SKM-1 (cell line): ENCODE measurements at regions not wholly inside any gene's neighbourhood (a gene's known extent, or its start where the extent isn't known, plus 50 kb on each side); places are given as distances from the start of the nearest gene placed in this dataset.

Source experiments
- DNase-seq: peaks from one replicate; lab custom pipeline; 2025; ENCODE audit not compliant: unreplicated experiment; lab: John Stamatoyannopoulos, UW

DNA sequence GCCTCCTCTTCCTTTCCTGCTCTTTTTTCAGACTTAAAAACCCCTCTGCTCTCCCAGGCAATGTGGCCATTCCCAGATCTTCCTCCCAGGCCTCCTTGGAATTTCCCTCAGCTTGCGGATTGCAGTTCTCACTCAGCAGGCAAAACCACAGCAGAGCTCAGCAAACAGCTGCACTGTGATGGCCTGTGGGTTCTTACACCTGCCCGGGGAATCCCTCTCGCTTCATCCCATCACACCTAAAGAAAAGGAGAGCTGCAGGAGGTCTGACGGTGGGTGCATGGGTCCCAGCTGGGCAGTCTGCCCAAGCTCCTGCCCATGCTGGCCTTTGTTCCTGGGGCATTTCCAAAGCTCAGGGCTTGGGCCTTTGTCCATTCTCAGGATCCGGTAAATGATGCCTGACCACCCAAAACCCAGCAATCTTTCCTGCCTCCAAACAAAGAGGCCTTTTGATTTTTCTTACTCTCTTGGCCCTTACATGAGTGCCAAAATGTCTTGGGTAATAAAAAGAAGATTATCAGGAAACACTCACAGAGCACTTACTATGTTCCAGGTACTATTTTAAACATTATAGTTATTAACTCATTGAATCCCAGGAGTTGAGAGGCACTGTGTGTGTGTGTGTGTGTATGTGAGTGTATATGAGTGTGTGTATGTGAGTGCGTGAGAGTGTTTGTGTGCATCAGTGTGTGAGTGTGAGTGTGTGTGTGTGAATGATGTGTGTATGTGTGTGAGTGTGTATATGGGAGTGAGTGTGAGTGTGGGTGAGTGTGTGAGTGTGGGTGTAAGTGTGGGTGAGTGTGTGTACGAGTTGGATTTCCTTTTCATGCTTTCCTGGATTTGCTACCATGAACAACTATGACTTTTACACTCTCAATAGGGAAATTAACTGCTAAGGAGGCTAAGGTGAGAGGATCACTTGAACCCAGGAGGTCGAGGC lies 64.5 kb upstream of the PODXL start:
- no peak for DNase-seq

GRCh38 chr7:131619336-131620305 lies 63.2 kb upstream of the PODXL start:
- DNase-seq: peak; percentile 26

GRCh38 chr7:131618391-131618790 lies 62.0 kb upstream of the PODXL start:
- DNase-seq: no peak

DNA sequence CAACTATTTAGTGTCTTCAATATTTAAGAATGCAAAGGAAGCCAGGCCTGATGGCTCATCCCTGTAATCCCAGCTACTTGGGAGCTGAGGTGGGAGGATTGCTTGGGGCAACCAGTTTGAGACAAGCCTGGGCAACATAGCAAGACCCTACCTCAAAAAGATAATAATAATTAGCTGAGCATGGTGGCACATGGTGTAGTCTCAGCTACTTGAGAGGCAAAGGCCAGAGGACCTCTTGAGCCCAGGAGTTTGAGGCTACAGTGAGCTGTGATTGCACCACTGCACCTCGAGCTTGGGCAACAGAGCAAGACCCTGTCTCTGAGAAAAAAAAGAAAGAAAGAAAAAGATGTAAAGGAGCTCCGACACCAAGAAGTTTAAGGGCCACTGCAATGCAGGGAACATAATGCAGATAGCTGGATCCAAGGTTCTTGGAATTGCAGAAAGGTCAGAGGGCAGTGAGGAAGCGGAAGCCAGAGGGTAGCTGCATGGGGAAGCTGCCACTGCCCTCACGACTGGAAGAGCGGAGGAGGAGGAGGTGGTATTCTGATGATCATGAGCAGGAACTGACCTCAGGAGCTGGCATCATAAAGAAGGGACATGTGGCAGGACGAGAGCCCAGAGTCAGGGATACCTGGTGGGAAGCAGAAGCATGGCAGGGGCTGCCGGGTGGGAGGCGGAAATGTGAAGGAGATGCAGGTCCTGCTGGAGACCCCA lies 60.2 kb upstream of the PODXL start:
- no peak for DNase-seq

DNA sequence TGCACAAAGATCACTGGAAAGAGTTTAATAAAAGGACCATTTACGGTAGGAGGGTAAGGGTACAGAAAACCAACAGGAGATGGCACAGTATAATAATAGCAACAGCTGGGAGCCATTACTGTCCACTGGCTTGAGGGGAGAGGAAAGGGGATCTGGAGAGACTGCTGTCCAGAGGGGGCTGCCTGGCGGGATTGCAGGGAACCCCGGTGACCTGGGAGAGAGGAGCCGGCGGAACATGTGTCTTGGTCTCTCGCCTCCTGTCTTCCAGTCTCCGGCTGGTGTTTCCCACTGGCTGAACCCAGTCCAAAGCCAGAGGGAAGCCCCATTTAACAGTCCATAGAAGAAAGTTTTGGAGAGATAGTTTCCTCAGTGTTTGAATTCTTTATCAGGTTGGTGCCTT lies 57.5 kb upstream of the PODXL start:
- DNase-seq: no peak

- no peak for DNase-seq
These were observed 53.6 kb upstream of the PODXL start for GRCh38 chr7:131610007-131610406.

GRCh38 chr7:131608116-131608500 lies 51.7 kb upstream of the PODXL start:
- DNase-seq: no peak

- no peak for DNase-seq
These were observed 51.1 kb upstream of the PODXL start for GRCh38 chr7:131607291-131608115.

DNA sequence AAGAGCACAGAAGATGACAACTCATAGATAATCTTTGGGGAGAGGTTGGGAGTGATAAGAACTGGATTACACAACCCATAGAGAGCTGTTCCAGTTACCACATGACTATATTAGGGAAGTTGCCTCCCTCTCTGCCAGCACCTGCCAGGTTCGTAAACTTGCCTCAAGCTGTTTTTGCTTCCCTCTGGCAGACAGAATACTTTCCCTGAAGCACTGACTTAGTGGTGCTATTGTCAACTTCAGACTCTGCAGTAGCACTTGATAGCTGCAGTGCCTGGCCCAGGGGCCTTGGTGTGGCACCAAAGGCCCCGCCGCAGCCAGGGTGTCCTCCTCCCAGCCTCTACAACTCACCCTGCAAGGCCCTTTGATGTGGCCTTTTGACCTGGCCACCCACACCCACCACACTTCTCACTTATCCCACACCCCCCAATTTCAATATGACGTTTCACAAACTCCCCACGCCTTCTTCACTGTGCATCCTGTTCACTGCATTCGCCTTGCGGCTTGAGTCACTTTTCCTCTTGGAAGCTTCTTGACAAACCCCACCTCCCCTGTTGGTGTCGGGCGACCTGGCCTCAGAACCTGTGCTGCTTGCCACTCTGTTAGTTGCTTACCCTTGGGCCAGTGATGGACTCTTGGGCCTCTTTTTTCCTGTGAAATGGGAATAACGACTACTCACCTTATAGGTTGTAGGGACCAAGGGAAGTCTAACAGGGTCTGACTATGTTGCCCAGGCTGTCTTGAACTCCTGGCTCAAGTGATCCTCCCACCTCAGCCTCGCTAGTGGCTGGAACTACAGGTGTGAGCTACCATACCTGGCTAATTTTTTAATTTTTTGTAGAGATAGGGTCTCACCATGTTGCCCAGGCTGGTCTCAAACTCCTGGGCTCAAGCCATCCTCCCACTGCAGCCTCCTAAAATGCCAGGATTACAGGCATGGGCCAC lies 50.2 kb upstream of the PODXL start:
- DNase-seq: peak; percentile 80
